HepG2 (cell line): ENCODE measurements at regions not wholly inside any gene's neighbourhood (a gene's known extent, or its start where the extent isn't known, plus 50 kb on each side); places are given as distances from the start of the nearest gene placed in this dataset.

Source experiments
- ATAC-seq: fragments of 200-7000 bp; cut with Tn5 transposase; 3 replicates; pipeline ENCODE4 v1.9.1; 2020; ENCODE audit warnings: mild to moderate bottlenecking, moderate library complexity
- BruUV-seq: library from RNA; stranded (reverse); fragments of 400-500 nt; replicated peaks from 2 replicates; lab custom pipeline; 2021; lab: Mats Ljungman, UMichigan
- CTCF ChIA-PET: fragments of 300-600 bp; formaldehyde crosslinking; extraction: SDS; loops from one replicate; lab custom pipeline; 2021; ENCODE audit warnings: low total read pairs, inconsistent platforms, low intra/inter-chr PET ratio; lab: Yijun Ruan, JAX
- POLR2A ChIA-PET: fragments of 350-600 bp; sonication (Branson Sonifier 250); formaldehyde crosslinking; loops from one replicate; lab custom pipeline; 2020; ENCODE audit warnings: antibody characterized with exemption, inconsistent platforms; lab: Yijun Ruan, JAX
- DNase-seq: peaks from one replicate; pipeline ENCODE4 v3.0.0-alpha.2; 2015; ENCODE audit warnings: low spot score
- FAIRE-seq: peaks from 3 replicates; lab custom pipeline; 2011; peaks lifted over from hg19 to GRCh38; lab: Jason Lieb, UNC
- H2AFZ ChIP-seq: one replicate; pipeline ENCODE4 v1.6.1; 2011; ENCODE audit warnings: low read length, inconsistent platforms
- H3K27ac ChIP-seq: fragments of 300-600 bp; 3 replicates; pipeline ENCODE4 v1.8.0; 2011; ENCODE audit warnings: mixed run types, mild to moderate bottlenecking, mixed read lengths, low read length, inconsistent platforms; ENCODE audit not compliant: insufficient read depth; ENCODE audit errors: extremely low read length
- H3K27me3 ChIP-seq, 2 experiments: fragments of 200-600 bp in 1 of 2; 2 replicates in 1 of 2; 3 replicates in 1 of 2; pipeline versions ENCODE4 v1.6.0 to v1.8.0; 2011; ENCODE audit warnings: low read length in 2 of 2, mild to moderate bottlenecking in 2 of 2, moderate library complexity in 2 of 2, inconsistent platforms in 1 of 2; ENCODE audit not compliant: insufficient read depth in 2 of 2, control insufficient read depth in 1 of 2
- H3K36me3 ChIP-seq, 2 experiments: fragments of 200-600 bp in 1 of 2; replicated peaks in 1 of 2; 2 replicates in 1 of 2; 3 replicates in 1 of 2; pipeline versions ENCODE4 v1.5.1 to v1.8.0; 2011; ENCODE audit warnings: low read length in 2 of 2, inconsistent platforms in 1 of 2; ENCODE audit not compliant: insufficient read depth in 2 of 2, control insufficient read depth in 1 of 2
- H3K4me1 ChIP-seq: 2 replicates; pipeline ENCODE4 v1.5.1; 2012; ENCODE audit warnings: low read length, inconsistent platforms; ENCODE audit not compliant: insufficient read depth
- H3K4me2 ChIP-seq: 2 replicates; pipeline ENCODE4 v1.6.0; 2011; ENCODE audit warnings: low read depth, low read length, inconsistent platforms
- H3K4me3 ChIP-seq, 3 experiments: fragments of 200-600 bp in 1 of 3; sonication (generic), shearing (Covaris generic) in 1 of 3; replicated peaks in 1 of 3; 2 replicates each; pipeline ENCODE4 v1.5.1; 2011 to 2016; ENCODE audit warnings: low read length in 3 of 3, inconsistent platforms in 2 of 3, low read depth in 2 of 3, mild to moderate bottlenecking in 2 of 3, control low read depth in 1 of 3, mixed read lengths in 1 of 3; ENCODE audit not compliant: insufficient read depth in 1 of 3
- H3K79me2 ChIP-seq: one replicate; pipeline ENCODE4 v1.6.1; 2011; ENCODE audit warnings: low read length, inconsistent platforms; ENCODE audit not compliant: insufficient read depth
- H3K9ac ChIP-seq: 2 replicates; pipeline ENCODE4 v1.6.0; 2011; ENCODE audit warnings: mild to moderate bottlenecking, low read depth, low read length, inconsistent platforms; ENCODE audit not compliant: insufficient read depth
- H3K9me3 ChIP-seq: 2 replicates; pipeline ENCODE4 v1.5.1; 2012; ENCODE audit warnings: mild to moderate bottlenecking, low read length
- H4K20me1 ChIP-seq: 2 replicates; pipeline ENCODE4 v1.6.0; 2011; ENCODE audit warnings: inconsistent platforms, mild to moderate bottlenecking, low read length, moderate library complexity; ENCODE audit not compliant: insufficient read depth
- ATRX ChIP-seq: sonication (generic); formaldehyde crosslinking; IDR thresholded peaks from 2 replicates; pipeline ENCODE4 v1.4.0; 2020; ENCODE audit warnings: missing genetic modification reagents, borderline replicate concordance
- NAIF1 ChIP-seq: sonication (generic); formaldehyde crosslinking; IDR thresholded peaks from 2 replicates; pipeline ENCODE4 v1.5.0; 2020; ENCODE audit warnings: mild to moderate bottlenecking, missing genetic modification reagents, borderline replicate concordance
- ZNF530 ChIP-seq: sonication (generic); formaldehyde crosslinking; IDR thresholded peaks from 2 replicates; pipeline ENCODE4 v1.5.0; 2020; ENCODE audit warnings: low read depth, mild to moderate bottlenecking, missing genetic modification reagents
- ZSCAN9 ChIP-seq: IDR thresholded peaks from 2 replicates; pipeline ENCODE4 v1.6.1; 2016; ENCODE audit warnings: borderline replicate concordance
- WGBS: methylation state at CpG from one replicate; pipeline ENCODE4 v1.1.6; 2017; ENCODE audit warnings: low lambda C conversion rate; 5-methylcytosine and 5-hydroxymethylcytosine counted together
- in situ Hi-C: cut with HindIII; loops from 2 replicates; pipeline ENCODE4 v1.10.0; 2017; ENCODE audit warnings: low pct_unique_long_range_greater_than_20kb; ENCODE audit not compliant: extremely low pct_ligation_motif_present
- intact Hi-C: fragments of 100-400 bp; cut with micrococcal nuclease; formaldehyde crosslinking; loops from one replicate; pipeline ENCODE4 v1.10.0; 2022; ENCODE audit not compliant: unreplicated experiment
- TF ChIP-seq, protein P1 (sequence below): sonication (generic); formaldehyde crosslinking; IDR thresholded peaks from 2 replicates; pipeline ENCODE4 v1.5.1; 2020; ENCODE audit warnings: mild to moderate bottlenecking, missing genetic modification reagents, borderline replicate concordance
- TF ChIP-seq, protein P2 (sequence below): sonication (generic); formaldehyde crosslinking; IDR thresholded peaks from 2 replicates; pipeline ENCODE4 v1.5.1; 2020; ENCODE audit warnings: missing genetic modification reagents, mild to moderate bottlenecking, borderline replicate concordance
- TF ChIP-seq, protein P3 (sequence below): sonication (generic); formaldehyde crosslinking; IDR thresholded peaks from 2 replicates; pipeline ENCODE4 v1.4.0; 2020; ENCODE audit warnings: missing genetic modification reagents
- TF ChIP-seq, protein P4 (sequence below): IDR thresholded peaks from 2 replicates; pipeline ENCODE4 v1.6.1; 2012; ENCODE audit warnings: inconsistent platforms

DNA sequence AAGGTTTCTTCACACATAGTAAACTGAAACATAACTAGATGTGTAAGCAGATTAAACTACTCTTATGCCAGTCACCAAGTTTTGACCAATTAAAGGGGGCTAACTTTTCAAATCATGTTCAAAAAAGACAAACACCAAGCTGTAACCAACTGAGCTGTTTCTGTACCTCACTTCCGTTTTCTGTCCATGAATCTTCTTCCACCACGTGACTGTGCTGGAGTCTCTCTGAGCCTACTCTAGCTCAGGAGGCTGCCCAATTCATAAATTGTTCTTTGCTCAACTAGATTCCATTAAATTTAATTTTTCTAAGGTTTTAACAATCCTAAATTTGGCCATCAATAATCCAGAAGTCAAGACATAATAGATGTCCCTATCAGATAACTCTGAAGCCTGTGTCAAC is 229.4 kb downstream of the FNDC1 start:
- POLR2A ChIA-PET = no interaction called here
- intact Hi-C loops (no loop called here), in situ Hi-C loops (no loop called here)
- no peak overlapping the region for H2AFZ ChIP-seq
- no TSS peak for BruUV-seq
- H3K4me1 ChIP-seq = no peaks in the 10 kb centered on the region
- H3K27ac ChIP-seq = no peak overlapping the region
- no peak for DNase-seq
- TF ChIP-seq ATRX (CRISPR knock-in tag) = no peak
- no peak for TF ChIP-seq NAIF1 (CRISPR knock-in tag)
- TF ChIP-seq, protein P1, sequence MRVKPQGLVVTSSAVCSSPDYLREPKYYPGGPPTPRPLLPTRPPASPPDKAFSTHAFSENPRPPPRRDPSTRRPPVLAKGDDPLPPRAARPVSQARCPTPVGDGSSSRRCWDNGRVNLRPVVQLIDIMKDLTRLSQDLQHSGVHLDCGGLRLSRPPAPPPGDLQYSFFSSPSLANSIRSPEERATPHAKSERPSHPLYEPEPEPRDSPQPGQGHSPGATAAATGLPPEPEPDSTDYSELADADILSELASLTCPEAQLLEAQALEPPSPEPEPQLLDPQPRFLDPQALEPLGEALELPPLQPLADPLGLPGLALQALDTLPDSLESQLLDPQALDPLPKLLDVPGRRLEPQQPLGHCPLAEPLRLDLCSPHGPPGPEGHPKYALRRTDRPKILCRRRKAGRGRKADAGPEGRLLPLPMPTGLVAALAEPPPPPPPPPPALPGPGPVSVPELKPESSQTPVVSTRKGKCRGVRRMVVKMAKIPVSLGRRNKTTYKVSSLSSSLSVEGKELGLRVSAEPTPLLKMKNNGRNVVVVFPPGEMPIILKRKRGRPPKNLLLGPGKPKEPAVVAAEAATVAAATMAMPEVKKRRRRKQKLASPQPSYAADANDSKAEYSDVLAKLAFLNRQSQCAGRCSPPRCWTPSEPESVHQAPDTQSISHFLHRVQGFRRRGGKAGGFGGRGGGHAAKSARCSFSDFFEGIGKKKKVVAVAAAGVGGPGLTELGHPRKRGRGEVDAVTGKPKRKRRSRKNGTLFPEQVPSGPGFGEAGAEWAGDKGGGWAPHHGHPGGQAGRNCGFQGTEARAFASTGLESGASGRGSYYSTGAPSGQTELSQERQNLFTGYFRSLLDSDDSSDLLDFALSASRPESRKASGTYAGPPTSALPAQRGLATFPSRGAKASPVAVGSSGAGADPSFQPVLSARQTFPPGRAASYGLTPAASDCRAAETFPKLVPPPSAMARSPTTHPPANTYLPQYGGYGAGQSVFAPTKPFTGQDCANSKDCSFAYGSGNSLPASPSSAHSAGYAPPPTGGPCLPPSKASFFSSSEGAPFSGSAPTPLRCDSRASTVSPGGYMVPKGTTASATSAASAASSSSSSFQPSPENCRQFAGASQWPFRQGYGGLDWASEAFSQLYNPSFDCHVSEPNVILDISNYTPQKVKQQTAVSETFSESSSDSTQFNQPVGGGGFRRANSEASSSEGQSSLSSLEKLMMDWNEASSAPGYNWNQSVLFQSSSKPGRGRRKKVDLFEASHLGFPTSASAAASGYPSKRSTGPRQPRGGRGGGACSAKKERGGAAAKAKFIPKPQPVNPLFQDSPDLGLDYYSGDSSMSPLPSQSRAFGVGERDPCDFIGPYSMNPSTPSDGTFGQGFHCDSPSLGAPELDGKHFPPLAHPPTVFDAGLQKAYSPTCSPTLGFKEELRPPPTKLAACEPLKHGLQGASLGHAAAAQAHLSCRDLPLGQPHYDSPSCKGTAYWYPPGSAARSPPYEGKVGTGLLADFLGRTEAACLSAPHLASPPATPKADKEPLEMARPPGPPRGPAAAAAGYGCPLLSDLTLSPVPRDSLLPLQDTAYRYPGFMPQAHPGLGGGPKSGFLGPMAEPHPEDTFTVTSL = no peak
- TF ChIP-seq, protein P2, sequence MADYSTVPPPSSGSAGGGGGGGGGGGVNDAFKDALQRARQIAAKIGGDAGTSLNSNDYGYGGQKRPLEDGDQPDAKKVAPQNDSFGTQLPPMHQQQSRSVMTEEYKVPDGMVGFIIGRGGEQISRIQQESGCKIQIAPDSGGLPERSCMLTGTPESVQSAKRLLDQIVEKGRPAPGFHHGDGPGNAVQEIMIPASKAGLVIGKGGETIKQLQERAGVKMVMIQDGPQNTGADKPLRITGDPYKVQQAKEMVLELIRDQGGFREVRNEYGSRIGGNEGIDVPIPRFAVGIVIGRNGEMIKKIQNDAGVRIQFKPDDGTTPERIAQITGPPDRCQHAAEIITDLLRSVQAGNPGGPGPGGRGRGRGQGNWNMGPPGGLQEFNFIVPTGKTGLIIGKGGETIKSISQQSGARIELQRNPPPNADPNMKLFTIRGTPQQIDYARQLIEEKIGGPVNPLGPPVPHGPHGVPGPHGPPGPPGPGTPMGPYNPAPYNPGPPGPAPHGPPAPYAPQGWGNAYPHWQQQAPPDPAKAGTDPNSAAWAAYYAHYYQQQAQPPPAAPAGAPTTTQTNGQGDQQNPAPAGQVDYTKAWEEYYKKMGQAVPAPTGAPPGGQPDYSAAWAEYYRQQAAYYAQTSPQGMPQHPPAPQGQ (CRISPR knock-in tag) = no peak
- no peak for TF ChIP-seq ZSCAN9 (CRISPR knock-in tag)
- no peak for TF ChIP-seq ZNF530 (CRISPR knock-in tag)
- TF ChIP-seq, protein P3, sequence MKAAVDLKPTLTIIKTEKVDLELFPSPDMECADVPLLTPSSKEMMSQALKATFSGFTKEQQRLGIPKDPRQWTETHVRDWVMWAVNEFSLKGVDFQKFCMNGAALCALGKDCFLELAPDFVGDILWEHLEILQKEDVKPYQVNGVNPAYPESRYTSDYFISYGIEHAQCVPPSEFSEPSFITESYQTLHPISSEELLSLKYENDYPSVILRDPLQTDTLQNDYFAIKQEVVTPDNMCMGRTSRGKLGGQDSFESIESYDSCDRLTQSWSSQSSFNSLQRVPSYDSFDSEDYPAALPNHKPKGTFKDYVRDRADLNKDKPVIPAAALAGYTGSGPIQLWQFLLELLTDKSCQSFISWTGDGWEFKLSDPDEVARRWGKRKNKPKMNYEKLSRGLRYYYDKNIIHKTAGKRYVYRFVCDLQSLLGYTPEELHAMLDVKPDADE (CRISPR knock-in tag) = no peak
- TF ChIP-seq, protein P4, sequence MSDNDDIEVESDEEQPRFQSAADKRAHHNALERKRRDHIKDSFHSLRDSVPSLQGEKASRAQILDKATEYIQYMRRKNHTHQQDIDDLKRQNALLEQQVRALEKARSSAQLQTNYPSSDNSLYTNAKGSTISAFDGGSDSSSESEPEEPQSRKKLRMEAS = no peak
- H3K27me3 ChIP-seq = peaks cover 0 to 23% of the 10 kb centered on the region in 2 experiments; a peak in 3 of 5 replicates
- no peaks in the 10 kb centered on the region for H3K79me2 ChIP-seq
- CTCF ChIA-PET = no interaction called here
- H3K4me3 ChIP-seq = no peak overlapping the region
- ATAC-seq = no peak
- FAIRE-seq = no peak
- H3K4me2 ChIP-seq = no peak overlapping the region
- no peak overlapping the region for H3K9ac ChIP-seq
- WGBS = 2% methylated on average over 2 of the region's 2 CpGs
- H3K9me3 ChIP-seq = no peaks in the 10 kb centered on the region
- H4K20me1 ChIP-seq = no peaks in the 10 kb centered on the region
- no peaks in the 10 kb centered on the region for H3K36me3 ChIP-seq
